K562 (cell line): ENCODE measurements at regions not wholly inside any gene's neighbourhood (a gene's known extent, or its start where the extent isn't known, plus 50 kb on each side); places are given as distances from the start of the nearest gene placed in this dataset.

Source experiments
- CTCF ChIP-seq, 3 experiments: IDR thresholded peaks in 2 of 3; conservative IDR thresholded peaks in 1 of 3; 2 replicates each; pipeline ENCODE4 v1.5.1; 2011 to 2012; ENCODE audit warnings: low read length in 3 of 3, mild to moderate bottlenecking in 3 of 3, control low read depth in 2 of 3, improper control_type of control experiment in 1 of 3, inconsistent platforms in 1 of 3, low read depth in 1 of 3, mixed read lengths in 1 of 3, moderate library complexity in 1 of 3; ENCODE audit not compliant: insufficient read depth in 2 of 3
- EP300 ChIP-seq: IDR thresholded peaks from 2 replicates; pipeline ENCODE4 v1.6.1; 2012; ENCODE audit warnings: low read length, improper control_type of control experiment
- FOXJ3 ChIP-seq: sonication (generic); formaldehyde crosslinking; IDR thresholded peaks from 2 replicates; pipeline ENCODE4 v1.4.0; 2020; ENCODE audit warnings: mild to moderate bottlenecking, missing genetic modification reagents
- GATA2 ChIP-seq: sonication (generic); formaldehyde crosslinking; IDR thresholded peaks from 2 replicates; pipeline ENCODE4 v1.4.0; 2020; ENCODE audit warnings: mild to moderate bottlenecking, missing genetic modification reagents
- HDAC6 ChIP-seq: IDR thresholded peaks from 2 replicates; pipeline ENCODE4 v1.6.1; 2012; ENCODE audit warnings: low read depth, mild to moderate bottlenecking, control low read depth, inconsistent platforms, low read length, moderate library complexity
- PCBP1 ChIP-seq: fragments of 200-400 bp; formaldehyde crosslinking; IDR thresholded peaks from 2 replicates; pipeline ENCODE4 v1.6.1; 2018; ENCODE audit warnings: mild to moderate bottlenecking, low read depth, low read length; ENCODE audit not compliant: poor library complexity, severe bottlenecking
- PHB ChIP-seq: fragments of 250-450 bp; sonication (Bioruptor Pico); IDR thresholded peaks from 2 replicates; pipeline ENCODE4 v1.5.0; 2021
- RNF219 ChIP-seq: fragments of 250-450 bp; sonication (Bioruptor Pico); IDR thresholded peaks from 2 replicates; pipeline ENCODE4 v1.5.0; 2022; ENCODE audit warnings: mild to moderate bottlenecking
- ZNF253 ChIP-seq: fragments of 250-450 bp; sonication (Bioruptor Pico); conservative IDR thresholded peaks from 2 replicates; pipeline ENCODE4 v1.6.1; 2021; ENCODE audit warnings: mild to moderate bottlenecking

GRCh38 chr2:11071211-11071610 is 84.1 kb upstream of the SLC66A3 start:
- TF ChIP-seq GATA2 (CRISPR knock-in tag) (no peak), FOXJ3 (CRISPR knock-in tag) (no peak), HDAC6 (no peak), PHB (CRISPR knock-in tag) (no peak), CTCF (IDR thresholded peaks at IDR 0.05 in 2 of 3, conservative IDR thresholded peaks at IDR 0.05 in 1 of 3; ENCODE audit: insufficient read depth in 2 of 3, low read depth in 1 of 3, low read length in 3 of 3) (no peak), PCBP1 (no peak), EP300 (no peak), ZNF253 (CRISPR knock-in tag) (no peak), RNF219 (CRISPR knock-in tag) (no peak)
